ENCODE measurements at regions not wholly inside any gene's neighbourhood (a gene's known extent, or its start where the extent isn't known, plus 50 kb on each side); places are given as distances from the start of the nearest gene placed in this dataset.
"Not testable (repeated sequence)": the region's sequence is repeated elsewhere in the genome, so short reads cannot be mapped to it uniquely, and the experiment has no call there.

DNA sequence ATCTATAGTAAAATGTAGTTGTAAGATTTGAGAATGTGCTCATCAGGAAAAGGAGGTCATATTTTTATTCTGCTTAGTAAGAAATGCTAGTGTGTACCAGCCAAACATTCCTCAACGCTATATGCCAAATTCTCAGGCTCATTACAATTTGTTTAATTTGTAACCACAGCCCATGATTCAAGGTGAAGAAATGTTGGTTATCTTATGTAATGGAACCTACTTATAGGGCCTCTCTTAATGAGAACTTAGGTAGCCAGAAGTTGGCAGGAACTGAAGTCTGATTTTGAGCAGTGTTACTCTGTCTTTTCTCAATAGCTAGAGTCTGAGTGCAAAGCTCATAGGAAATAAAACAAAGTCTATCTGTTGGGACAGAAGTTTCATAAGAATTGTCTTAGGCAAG is 595.0 kb downstream of the GLUD2 start:
- H3K4me3 ChIP-seq = no peak overlapping the region
- no peak for ATAC-seq
- DNase-seq = no peak
- no peak overlapping the region for H3K27ac ChIP-seq
- H3K4me1 ChIP-seq = no peaks in the 10 kb centered on the region
- intact Hi-C loops (cut with DNase I) = no loop called here
- H3K9me3 ChIP-seq = no peaks in the 10 kb centered on the region
- TF ChIP-seq, protein P1, sequence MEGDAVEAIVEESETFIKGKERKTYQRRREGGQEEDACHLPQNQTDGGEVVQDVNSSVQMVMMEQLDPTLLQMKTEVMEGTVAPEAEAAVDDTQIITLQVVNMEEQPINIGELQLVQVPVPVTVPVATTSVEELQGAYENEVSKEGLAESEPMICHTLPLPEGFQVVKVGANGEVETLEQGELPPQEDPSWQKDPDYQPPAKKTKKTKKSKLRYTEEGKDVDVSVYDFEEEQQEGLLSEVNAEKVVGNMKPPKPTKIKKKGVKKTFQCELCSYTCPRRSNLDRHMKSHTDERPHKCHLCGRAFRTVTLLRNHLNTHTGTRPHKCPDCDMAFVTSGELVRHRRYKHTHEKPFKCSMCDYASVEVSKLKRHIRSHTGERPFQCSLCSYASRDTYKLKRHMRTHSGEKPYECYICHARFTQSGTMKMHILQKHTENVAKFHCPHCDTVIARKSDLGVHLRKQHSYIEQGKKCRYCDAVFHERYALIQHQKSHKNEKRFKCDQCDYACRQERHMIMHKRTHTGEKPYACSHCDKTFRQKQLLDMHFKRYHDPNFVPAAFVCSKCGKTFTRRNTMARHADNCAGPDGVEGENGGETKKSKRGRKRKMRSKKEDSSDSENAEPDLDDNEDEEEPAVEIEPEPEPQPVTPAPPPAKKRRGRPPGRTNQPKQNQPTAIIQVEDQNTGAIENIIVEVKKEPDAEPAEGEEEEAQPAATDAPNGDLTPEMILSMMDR (IDR thresholded peaks at IDR 0.05) = no peak
- H3K36me3 ChIP-seq (ENCODE audit: insufficient read depth in 1 of 2, low read depth in 1 of 2) = no peaks in the 10 kb centered on the region
- no peaks in the 10 kb centered on the region for H3K27me3 ChIP-seq (ENCODE audit: insufficient read depth in 3 of 3, low read length in 2 of 3)
- WGBS, 3 donors = 69 to 89% (median 75%) methylated on average over 1 of the region's 1 CpG

DNA sequence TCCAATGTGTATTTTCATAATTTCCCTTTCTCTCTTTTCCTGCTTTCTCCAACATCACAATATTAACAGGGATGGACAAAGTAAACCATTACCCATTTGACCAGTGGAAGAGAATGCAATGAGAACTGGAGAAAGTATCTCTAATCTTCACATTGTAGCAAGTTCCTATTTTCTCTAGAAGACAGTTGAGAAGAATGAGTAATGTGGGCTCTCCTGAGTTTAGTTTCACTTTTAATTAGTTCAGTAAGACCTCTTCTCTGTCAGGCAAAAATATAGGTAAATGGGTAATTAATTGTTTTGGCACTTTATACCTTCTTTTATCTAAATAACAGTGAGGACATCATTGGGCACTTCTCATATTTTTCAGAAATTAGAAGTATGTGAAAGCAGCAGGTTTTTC is 602.0 kb downstream of the GLUD2 start:
- Histone ChIP-seq H3K27me3 (ENCODE audit: insufficient read depth in 3 of 3, low read length in 2 of 3) (no peaks in the 10 kb centered on the region), H3K36me3 (ENCODE audit: insufficient read depth in 1 of 2, low read depth in 1 of 2) (no peaks in the 10 kb centered on the region), H3K4me3 (no peak overlapping the region), H3K4me1 (no peaks in the 10 kb centered on the region), H3K27ac (no peak overlapping the region), H3K9me3 (peaks cover 8% of the 10 kb centered on the region)
- DNase-seq = no peak
- TF ChIP-seq, protein P1 (IDR thresholded peaks at IDR 0.05) = no peak
- intact Hi-C loops (cut with DNase I) = no loop called here
- ATAC-seq = no peak

DNA sequence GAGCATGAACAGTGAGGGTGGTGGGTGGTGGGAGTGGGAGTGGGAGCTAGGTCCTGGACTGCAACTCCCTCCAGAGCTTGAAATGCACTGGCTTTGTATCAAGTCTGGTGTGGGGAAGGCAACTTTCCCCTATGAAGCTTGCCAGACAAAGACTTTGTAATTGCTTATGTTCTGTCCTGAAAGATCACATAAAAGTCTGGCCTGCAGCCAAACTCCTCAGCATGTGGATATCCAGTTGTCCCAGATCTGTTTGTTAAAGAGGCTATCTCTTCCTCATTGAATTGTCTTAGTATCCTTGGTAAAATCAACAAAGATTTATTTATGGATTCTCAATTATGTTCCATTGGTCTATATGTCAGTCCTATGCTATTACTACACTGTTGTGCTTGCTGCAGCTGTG is 607.9 kb downstream of the GLUD2 start:
- intact Hi-C loops (cut with DNase I) = no loop called here
- TF ChIP-seq, protein P1 (IDR thresholded peaks at IDR 0.05) = no peak
- Histone ChIP-seq H3K36me3 (ENCODE audit: insufficient read depth in 1 of 2, low read depth in 1 of 2) (no peaks in the 10 kb centered on the region), H3K9me3 (peaks cover 8% of the 10 kb centered on the region), H3K27ac (no peak overlapping the region), H3K27me3 (ENCODE audit: insufficient read depth in 3 of 3, low read length in 2 of 3) (no peaks in the 10 kb centered on the region), H3K4me1 (no peaks in the 10 kb centered on the region), H3K4me3 (no peak overlapping the region)
- DNase-seq = no peak
- ATAC-seq = no peak

DNA sequence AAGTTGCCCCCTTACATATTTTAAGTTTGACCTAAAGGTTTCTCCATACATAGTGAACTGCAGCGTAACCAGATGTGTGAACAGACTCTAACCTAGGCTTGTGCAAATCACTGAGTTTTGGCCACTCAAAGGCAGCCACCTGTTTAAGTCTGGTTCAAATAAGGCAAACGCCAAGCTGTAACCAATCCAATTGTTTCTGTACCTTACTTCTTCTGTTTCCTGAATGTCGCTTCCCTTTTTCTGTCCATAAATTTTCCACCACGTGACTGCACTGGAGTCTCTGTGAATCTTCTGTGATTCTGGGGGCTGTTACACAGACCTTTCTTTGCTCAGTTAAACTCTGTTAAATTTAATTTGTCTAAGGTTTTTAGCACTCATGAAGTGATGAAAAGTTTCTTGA is 618.8 kb downstream of the GLUD2 start:
- intact Hi-C loops (cut with DNase I) = no loop called here
- TF ChIP-seq, protein P1 (IDR thresholded peaks at IDR 0.05) = no peak
- no peaks in the 10 kb centered on the region for H3K36me3 ChIP-seq (ENCODE audit: insufficient read depth in 1 of 2, low read depth in 1 of 2)
- no peaks in the 10 kb centered on the region for H3K9me3 ChIP-seq
- no peak overlapping the region for H3K4me3 ChIP-seq
- H3K27me3 ChIP-seq (ENCODE audit: insufficient read depth in 3 of 3, low read length in 2 of 3) = no peaks in the 10 kb centered on the region
- ATAC-seq = no peak
- no peak for DNase-seq
- no peak overlapping the region for H3K27ac ChIP-seq
- 41 to 47% (median 42%) methylated on average over 4 of the region's 4 CpGs for WGBS, 3 donors
- H3K4me1 ChIP-seq = no peaks in the 10 kb centered on the region

DNA sequence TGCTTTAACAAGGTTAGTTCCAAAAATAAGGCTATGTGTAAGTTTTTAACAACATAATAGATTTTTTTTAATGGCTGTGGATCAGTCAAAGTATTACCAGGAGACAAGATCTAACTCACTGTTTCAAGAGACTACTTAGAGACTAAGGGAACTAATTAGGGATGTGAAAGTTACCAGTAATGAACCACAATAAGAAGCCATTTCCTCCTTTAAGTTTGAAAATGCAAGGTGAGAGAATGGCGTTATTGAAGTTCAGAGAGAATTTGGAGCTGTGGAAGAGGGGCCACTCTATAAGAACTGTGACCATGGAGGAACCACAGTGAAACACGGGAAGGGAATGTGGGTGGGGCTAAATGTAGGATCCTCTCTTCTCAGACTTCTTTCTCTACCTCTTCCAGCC is 624.2 kb downstream of the GLUD2 start:
- 52 to 65% (median 59%) methylated on average over 2 of the region's 2 CpGs for WGBS, 3 donors

DNA sequence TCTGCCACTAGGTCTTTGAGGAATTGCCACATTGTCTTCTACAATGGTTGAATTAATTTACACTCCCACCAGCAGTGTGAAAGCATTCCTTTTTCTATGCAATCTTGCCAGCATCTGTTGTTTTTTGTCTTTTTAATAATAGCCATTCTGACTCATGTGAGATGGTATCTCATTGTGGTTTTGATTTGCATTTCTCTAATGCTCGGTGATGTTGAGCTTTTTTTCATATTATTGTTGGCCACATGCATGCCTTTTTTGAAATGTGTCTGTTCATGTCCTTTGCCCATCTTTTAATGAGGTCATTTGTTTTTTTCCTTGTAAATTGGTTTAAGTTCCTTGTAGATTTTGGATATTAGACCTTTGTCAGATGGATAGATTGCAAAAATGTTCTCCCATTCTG is 661.8 kb downstream of the GLUD2 start:
- H3K4me1 ChIP-seq; DNase-seq; intact Hi-C loops (cut with DNase I); ATAC-seq; H3K27me3 ChIP-seq (ENCODE audit: insufficient read depth in 3 of 3, low read length in 2 of 3); H3K36me3 ChIP-seq (ENCODE audit: insufficient read depth in 1 of 2, low read depth in 1 of 2); H3K4me3 ChIP-seq; H3K27ac ChIP-seq: not testable (repeated sequence)
- H3K9me3 ChIP-seq = peaks cover 11% of the 10 kb centered on the region
- 55 to 93% (median 65%) methylated on average over 1 of the region's 1 CpG for WGBS, 3 donors

More for the DNA sequence above, 624.2 kb downstream of the GLUD2 start:
- Histone ChIP-seq H3K27ac (no peak overlapping the region), H3K9me3 (peaks cover 7% of the 10 kb centered on the region), H3K36me3 (ENCODE audit: insufficient read depth in 1 of 2, low read depth in 1 of 2) (no peaks in the 10 kb centered on the region), H3K4me1 (no peaks in the 10 kb centered on the region), H3K27me3 (ENCODE audit: insufficient read depth in 3 of 3, low read length in 2 of 3) (no peaks in the 10 kb centered on the region), H3K4me3 (no peak overlapping the region)
- ATAC-seq = no peak
- intact Hi-C loops (cut with DNase I) = no loop called here
- TF ChIP-seq, protein P1 (IDR thresholded peaks at IDR 0.05) = no peak
- DNase-seq = no peak
